Smooth muscle cell (in vitro differentiated cells): ENCODE measurements at regions not wholly inside any gene's neighbourhood (a gene's known extent, or its start where the extent isn't known, plus 50 kb on each side); places are given as distances from the start of the nearest gene placed in this dataset.

Experiments
- DNase-seq: peaks from one replicate; lab custom pipeline; 2025; ENCODE audit not compliant: unreplicated experiment; lab: John Stamatoyannopoulos, UW
- H2AFZ ChIP-seq: fragments of 200-600 bp; sonication (generic); 2 replicates; pipeline ENCODE4 v1.6.0; 2016; ENCODE audit warnings: antibody characterized with exemption, low read depth, mild to moderate bottlenecking
- H3F3A ChIP-seq: fragments of 200-600 bp; sonication (generic); 2 replicates; pipeline ENCODE4 v1.6.0; 2017; ENCODE audit warnings: antibody characterized with exemption, low read depth
- H3K27ac ChIP-seq: fragments of 200-600 bp; sonication (generic); 2 replicates; pipeline ENCODE4 v1.5.1; 2016; ENCODE audit warnings: low read depth, mild to moderate bottlenecking
- H3K27me3 ChIP-seq: fragments of 200-600 bp; sonication (generic); 2 replicates; pipeline ENCODE4 v1.6.1; 2016; ENCODE audit warnings: low read depth, mild to moderate bottlenecking
- H3K36me3 ChIP-seq: fragments of 200-600 bp; sonication (generic); 2 replicates; pipeline ENCODE4 v1.5.1; 2016; ENCODE audit warnings: low read depth
- H3K4me1 ChIP-seq: fragments of 200-600 bp; sonication (generic); 2 replicates; pipeline ENCODE4 v1.5.1; 2016; ENCODE audit warnings: low read depth
- H3K4me2 ChIP-seq: fragments of 200-600 bp; sonication (generic); 2 replicates; pipeline ENCODE4 v1.6.0; 2016; ENCODE audit warnings: mild to moderate bottlenecking
- H3K4me3 ChIP-seq: fragments of 200-600 bp; sonication (generic); 2 replicates; pipeline ENCODE4 v1.5.1; 2016; ENCODE audit warnings: mild to moderate bottlenecking
- H3K79me2 ChIP-seq: fragments of 200-600 bp; sonication (generic); 2 replicates; pipeline ENCODE4 v1.6.0; 2016; ENCODE audit warnings: low read depth, mild to moderate bottlenecking
- H3K9ac ChIP-seq: fragments of 200-600 bp; sonication (generic); 2 replicates; pipeline ENCODE4 v1.6.0; 2016; ENCODE audit warnings: low read depth
- H3K9me3 ChIP-seq: fragments of 200-600 bp; sonication (generic); replicated peaks from 2 replicates; pipeline ENCODE4 v1.5.1; 2016; ENCODE audit warnings: low read depth
- H4K20me1 ChIP-seq: fragments of 200-600 bp; sonication (generic); 2 replicates; pipeline ENCODE4 v1.6.0; 2016; ENCODE audit warnings: low read depth
- WGBS: methylation state at CpG from one replicate; pipeline ENCODE4 v1.1.7; 2016; ENCODE audit warnings: low lambda C conversion rate; 5-methylcytosine and 5-hydroxymethylcytosine counted together
- TF ChIP-seq, protein P1 (sequence below): fragments of 200-600 bp; sonication (generic); IDR thresholded peaks from 2 replicates; pipeline ENCODE4 v1.5.1; 2017; ENCODE audit warnings: borderline replicate concordance, mild to moderate bottlenecking, antibody characterized with exemption; ENCODE audit not compliant: insufficient read depth, poor library complexity, severe bottlenecking

DNA sequence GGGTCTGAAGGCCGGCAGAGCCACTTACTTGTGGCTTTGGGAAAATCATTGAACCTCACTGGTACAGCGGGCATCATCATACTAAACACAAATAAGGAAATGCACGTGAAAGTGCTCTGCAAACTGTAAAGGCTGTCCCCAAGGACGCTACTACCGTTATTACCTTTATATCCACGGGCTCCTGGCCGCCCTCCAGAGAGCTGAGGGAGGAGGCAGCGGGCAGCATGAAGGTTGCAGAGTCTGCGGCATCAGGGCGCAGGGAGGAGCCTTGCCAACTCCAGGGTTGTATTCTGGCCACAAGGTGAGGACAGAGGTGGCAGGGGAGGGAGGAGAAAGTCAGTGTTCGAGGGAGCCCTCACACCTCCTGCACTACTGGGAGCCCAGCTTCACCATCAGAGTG is 68.3 kb upstream of the GCSH start:
- H3K27ac ChIP-seq, result no peak overlapping the region
- no peak for DNase-seq
- H2AFZ ChIP-seq, result no peak overlapping the region
- no peaks in the 10 kb centered on the region for H3K4me1 ChIP-seq
- no peaks in the 10 kb centered on the region for H3F3A ChIP-seq
- H3K27me3 ChIP-seq, result no peaks in the 10 kb centered on the region
- no peak overlapping the region for H3K4me3 ChIP-seq
- 92% methylated on average over 11 of the region's 11 CpGs for WGBS
- H4K20me1 ChIP-seq, result no peaks in the 10 kb centered on the region
- H3K9me3 ChIP-seq, result no peaks in the 10 kb centered on the region
- H3K79me2 ChIP-seq, result no peaks in the 10 kb centered on the region
- TF ChIP-seq, protein P1, sequence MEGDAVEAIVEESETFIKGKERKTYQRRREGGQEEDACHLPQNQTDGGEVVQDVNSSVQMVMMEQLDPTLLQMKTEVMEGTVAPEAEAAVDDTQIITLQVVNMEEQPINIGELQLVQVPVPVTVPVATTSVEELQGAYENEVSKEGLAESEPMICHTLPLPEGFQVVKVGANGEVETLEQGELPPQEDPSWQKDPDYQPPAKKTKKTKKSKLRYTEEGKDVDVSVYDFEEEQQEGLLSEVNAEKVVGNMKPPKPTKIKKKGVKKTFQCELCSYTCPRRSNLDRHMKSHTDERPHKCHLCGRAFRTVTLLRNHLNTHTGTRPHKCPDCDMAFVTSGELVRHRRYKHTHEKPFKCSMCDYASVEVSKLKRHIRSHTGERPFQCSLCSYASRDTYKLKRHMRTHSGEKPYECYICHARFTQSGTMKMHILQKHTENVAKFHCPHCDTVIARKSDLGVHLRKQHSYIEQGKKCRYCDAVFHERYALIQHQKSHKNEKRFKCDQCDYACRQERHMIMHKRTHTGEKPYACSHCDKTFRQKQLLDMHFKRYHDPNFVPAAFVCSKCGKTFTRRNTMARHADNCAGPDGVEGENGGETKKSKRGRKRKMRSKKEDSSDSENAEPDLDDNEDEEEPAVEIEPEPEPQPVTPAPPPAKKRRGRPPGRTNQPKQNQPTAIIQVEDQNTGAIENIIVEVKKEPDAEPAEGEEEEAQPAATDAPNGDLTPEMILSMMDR, result no peak
- H3K9ac ChIP-seq, result no peak overlapping the region
- no peaks in the 10 kb centered on the region for H3K36me3 ChIP-seq
- H3K4me2 ChIP-seq, result no peak overlapping the region

DNA sequence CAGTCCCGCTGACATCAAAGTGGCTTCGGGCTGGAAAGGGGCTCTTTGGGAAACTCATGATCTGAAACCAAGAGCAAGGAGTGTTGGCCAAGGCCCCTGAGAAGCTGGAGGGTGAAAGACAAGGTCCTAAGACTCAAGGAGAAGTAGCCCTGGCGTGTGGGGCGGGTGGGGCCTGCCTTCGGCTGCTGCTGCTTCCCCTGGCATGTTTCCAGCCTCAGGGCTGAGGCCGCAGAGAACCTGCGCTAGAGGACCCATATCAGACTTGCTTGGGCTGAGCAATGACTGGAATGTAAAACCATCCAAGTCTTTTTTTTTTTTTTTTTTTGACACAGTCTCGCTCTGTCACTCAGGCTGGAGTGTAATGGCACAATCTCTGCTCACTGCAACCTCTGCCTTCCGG is 67.5 kb upstream of the GCSH start:
- H3K9me3 ChIP-seq, result no peaks in the 10 kb centered on the region
- no peak overlapping the region for H3K27ac ChIP-seq
- H3K4me2 ChIP-seq, result no peak overlapping the region
- 78% methylated on average over 9 of the region's 9 CpGs for WGBS
- H3K27me3 ChIP-seq, result no peaks in the 10 kb centered on the region
- no peaks in the 10 kb centered on the region for H4K20me1 ChIP-seq
- H3K36me3 ChIP-seq, result no peaks in the 10 kb centered on the region
- no peak overlapping the region for H3K9ac ChIP-seq
- no peaks in the 10 kb centered on the region for H3K4me1 ChIP-seq
- H2AFZ ChIP-seq, result no peak overlapping the region
- no peak overlapping the region for H3K4me3 ChIP-seq
- H3F3A ChIP-seq, result no peaks in the 10 kb centered on the region
- DNase-seq, result no peak
- H3K79me2 ChIP-seq, result no peaks in the 10 kb centered on the region
- TF ChIP-seq, protein P1, result no peak

DNA sequence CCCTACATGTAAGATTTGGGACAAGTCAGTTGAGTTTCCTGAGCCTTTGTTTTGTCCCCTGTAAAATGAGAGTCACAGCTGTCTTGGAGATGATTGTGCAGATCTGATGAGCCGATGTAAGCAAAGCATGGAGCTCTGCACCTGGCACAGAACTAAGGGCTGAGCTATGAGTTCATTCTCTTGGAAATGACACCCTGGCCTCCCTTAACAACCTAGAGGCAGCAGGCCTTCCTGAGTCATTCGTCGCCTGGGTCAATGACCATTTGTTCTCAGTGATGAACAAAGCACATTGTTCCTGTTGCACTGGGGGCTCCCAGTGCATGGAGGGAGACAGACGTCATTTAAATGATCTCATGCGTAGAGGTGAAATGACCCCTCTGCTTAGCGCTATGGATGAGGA is 62.8 kb upstream of the GCSH start:
- Histone ChIP-seq H3K4me1 (no peaks in the 10 kb centered on the region), H3K79me2 (no peaks in the 10 kb centered on the region), H3K4me3 (no peak overlapping the region), H3K27ac (no peak overlapping the region), H3K4me2 (no peak overlapping the region), H3K9ac (no peak overlapping the region), H3K36me3 (no peaks in the 10 kb centered on the region), H3K9me3 (no peaks in the 10 kb centered on the region), H2AFZ (no peak overlapping the region), H4K20me1 (no peaks in the 10 kb centered on the region), H3K27me3 (no peaks in the 10 kb centered on the region), H3F3A (no peaks in the 10 kb centered on the region)
- WGBS, result 70% methylated on average over 6 of the region's 6 CpGs
- TF ChIP-seq, protein P1, result no peak
- no peak for DNase-seq

DNA sequence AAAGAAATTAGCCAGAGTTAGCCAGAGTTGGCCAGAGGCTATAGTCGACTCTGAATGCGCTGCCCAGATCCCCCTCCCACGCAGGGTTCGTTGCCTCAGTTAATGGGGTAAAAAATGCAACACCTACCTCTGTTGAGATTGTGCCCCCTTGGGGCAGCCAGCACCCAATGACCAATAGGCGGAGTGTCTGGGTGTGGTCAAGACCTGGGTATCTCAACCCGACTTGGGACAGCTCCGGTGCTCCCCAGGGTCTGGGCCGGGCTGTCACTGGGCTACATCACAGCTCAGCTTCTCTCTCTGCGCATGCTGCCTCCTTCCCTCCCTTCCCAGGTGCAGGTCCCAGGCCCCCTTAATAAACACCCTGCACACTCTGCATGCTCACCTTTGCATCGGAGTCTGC is 59.6 kb upstream of the GCSH start:
- no peak overlapping the region for H3K9ac ChIP-seq
- 85% methylated on average over 10 of the region's 10 CpGs for WGBS

More for the DNA sequence above, 59.6 kb upstream of the GCSH start:
- Histone ChIP-seq H3F3A (no peaks in the 10 kb centered on the region), H3K4me3 (no peak overlapping the region), H3K27me3 (no peaks in the 10 kb centered on the region), H3K79me2 (no peaks in the 10 kb centered on the region), H3K27ac (no peak overlapping the region), H3K4me2 (no peak overlapping the region), H4K20me1 (no peaks in the 10 kb centered on the region), H2AFZ (no peak overlapping the region), H3K9me3 (no peaks in the 10 kb centered on the region), H3K36me3 (no peaks in the 10 kb centered on the region), H3K4me1 (no peaks in the 10 kb centered on the region)
- TF ChIP-seq, protein P1, result no peak
- no peak for DNase-seq
